ENCODE measurements at regions not wholly inside any gene's neighbourhood (a gene's known extent, or its start where the extent isn't known, plus 50 kb on each side); places are given as distances from the start of the nearest gene placed in this dataset.
"Not testable (repeated sequence)": the region's sequence is repeated elsewhere in the genome, so short reads cannot be mapped to it uniquely, and the experiment has no call there.

DNA sequence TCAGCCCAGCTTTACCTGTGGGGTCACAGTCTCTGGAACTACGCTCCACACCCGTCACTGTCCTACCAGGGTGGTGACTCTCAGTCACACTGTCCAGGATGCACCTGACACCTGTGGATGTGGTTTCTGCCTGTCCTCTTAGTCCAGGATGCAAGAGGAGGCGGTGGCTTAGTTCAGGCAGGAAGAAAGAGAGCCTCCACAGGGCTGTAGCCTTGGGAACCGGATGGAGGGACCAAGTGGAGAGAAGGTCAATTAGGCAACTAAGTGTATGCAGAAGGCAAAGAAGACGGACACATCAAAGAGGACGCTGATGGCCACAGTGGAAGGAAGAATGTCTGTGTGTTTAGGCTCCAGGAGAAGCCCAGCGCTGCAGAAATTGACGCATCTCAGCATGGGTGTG is 153.9 kb upstream of the IRF2BP2 start:
- DNase-seq (ENCODE audit: low spot score) = no peak

DNA sequence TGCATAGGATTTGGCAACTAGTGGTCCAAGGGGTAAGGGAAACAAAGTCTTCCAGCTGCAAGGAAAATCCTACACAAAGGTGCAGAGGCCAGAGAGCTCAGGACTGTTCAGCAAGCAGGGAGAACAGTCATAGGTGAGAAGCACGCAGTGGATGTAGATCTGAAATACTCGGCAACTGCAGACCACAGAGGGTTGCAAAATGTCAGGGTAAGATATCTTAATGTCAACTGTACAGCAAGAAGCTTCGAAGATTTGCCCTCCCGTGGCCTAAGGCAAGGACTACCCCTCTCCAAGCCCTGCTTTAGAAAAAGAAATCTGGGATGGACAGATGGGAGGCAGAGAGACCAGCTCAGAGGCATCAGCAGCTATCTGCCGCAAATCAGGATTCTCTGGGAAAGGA is 153.4 kb upstream of the IRF2BP2 start:
- DNase-seq (ENCODE audit: low spot score) = no peak

DNA sequence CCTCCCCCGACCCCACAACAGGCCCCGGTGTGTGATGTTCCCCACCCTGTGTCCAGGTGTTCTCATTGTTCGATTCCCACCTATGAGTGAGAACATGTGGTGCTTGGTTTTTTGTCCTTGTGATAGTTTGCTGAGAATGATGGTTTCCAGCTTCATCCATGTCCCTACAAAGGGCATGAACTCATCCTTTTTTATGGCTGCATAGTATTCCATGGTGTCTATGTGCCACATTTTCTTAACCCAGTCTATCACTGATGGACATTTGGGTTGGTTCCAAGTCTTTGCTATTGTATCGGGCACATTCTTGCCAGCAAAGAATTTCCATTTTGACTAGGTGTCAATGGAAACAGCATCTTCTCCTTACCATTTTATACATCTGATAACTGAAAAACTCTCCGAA is 152.1 kb upstream of the IRF2BP2 start:
- not testable (repeated sequence) for DNase-seq (ENCODE audit: low spot score)

DNA sequence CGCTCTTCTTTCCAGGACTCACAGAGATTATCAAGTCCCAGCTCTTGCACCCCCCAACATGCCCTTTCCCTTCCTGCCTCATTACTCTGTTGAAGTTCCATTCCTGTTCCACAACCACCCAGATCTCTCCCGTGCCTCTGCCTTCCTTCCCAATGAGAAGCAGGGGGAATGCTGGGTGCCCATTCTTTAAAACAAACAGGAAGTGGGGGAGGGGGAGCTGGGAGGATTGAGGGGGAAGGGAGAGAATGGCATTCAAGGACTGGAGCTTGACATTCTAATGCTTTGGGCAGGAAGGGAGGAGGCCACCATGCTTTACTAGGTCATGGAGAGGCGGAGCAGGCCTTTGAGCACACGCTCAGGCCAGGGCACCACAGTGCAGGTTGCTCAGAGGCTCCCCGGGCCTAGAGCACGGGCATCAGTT is 150.3 kb upstream of the IRF2BP2 start:
- no peak for DNase-seq (ENCODE audit: low spot score)

DNA sequence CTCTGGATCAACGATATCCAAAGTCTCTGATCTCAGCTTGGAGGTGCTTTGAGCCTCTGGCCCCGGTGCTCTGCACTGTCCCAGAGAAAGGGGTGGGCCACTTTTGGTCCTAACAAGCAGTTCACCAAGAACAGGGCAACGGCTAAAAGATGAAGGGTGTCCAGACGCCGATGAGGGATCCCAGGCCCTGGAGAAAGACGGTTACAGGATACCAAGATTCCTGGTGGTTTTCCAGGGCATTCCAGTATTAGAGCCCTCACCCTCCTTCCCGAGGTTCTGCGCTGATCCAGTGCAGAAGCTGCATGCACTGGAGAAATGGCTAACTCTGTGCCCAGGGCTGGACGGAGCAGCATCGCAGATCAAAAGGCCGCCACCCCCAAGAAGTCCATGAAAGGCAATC is 149.9 kb upstream of the IRF2BP2 start:
- DNase-seq (ENCODE audit: low spot score) = no peak

DNA sequence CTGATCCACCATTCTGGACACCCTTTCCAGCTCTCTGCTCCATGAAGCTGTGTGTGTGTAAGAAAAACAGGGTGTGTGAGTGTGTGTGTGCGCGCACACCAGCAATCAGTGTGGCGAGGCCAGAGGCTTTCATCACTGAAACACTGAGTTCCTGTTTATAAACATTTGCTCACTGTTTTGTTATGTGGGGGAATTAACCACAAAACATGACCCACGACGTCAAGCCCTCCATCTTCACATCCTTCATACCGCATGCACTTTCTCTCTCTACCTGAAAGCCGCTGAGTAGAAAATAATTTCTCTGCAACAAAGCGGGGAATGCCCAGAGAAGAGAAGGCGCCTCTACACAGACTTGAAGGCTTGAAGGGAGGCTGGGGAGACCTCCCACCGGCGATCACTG is 148.9 kb upstream of the IRF2BP2 start:
- DNase-seq (ENCODE audit: low spot score) = peak; percentile 89

DNA sequence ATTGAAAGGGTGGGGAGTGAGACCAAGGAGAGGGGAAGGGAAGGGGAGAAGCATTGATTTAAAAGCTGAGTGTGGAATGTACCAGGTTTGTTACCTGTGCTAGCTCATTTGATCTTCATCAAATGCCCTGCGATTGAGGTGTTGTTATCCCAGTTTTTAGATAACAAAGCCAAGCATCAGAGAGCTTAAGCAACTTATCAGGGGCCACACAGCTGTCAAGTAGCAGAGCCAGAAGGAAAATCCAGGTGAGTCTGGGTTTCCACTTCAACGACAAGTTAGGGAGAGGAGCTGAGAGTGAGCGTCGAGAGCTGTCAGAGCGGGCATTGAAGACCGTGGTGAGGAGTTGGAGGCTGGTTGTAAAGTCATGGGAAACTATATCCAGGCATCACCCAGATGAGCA is 146.9 kb upstream of the IRF2BP2 start:
- DNase-seq (ENCODE audit: low spot score) = no peak

DNA sequence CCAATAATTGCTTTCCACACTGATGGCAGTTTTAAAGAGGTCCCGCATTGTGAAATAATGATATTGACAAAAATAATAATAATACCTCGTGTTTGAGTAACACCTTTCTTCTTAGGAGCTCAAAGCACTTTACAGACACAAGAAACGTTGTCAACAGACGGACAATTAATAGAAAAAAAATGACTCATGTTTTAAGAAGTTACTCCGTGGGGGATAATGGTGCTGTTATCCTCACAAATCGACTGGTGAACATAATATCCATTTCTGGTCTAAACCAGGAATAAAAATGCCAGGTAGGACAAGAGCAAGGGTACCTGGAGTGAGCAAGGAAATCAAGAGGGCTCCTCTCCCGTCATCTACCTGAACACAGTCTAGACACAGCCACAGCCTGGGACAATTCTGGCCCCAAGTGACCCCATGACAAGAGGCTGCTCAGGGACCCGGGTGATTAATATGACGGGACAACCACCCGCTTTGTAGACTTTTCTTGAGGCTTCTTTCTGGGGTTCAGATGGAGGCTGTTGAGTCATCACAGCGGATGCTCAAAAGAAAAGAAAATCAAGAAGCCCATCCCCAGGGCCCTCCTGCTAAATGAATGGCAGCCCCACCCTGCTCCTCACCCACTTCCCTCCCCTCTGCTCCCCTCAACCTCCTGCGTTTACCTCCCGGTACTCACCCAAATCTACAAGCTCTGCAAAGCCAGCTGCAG is 146.2 kb upstream of the IRF2BP2 start:
- no peak for DNase-seq (ENCODE audit: low spot score)

DNA sequence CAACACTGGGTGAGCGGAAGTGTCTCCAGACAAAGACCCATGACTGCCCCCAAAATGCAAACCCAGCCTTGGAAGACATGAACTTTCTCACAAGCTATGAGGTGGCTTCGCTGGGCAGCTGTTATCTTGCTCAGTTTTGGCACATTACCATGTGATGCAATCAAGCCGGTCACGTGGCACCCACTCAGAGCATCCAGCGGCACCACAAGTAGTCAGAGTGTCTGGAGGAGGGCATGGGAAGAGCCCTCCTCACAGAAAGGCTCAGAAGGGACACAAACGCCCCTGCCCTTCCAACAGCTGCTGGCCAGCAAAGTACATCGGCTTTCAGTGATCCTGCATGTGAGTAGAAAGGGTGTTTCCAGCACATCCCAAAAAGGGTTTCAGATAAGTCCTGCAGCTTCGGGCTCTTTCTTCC is 145.5 kb upstream of the IRF2BP2 start:
- DNase-seq (ENCODE audit: low spot score) = peak; percentile 82

DNA sequence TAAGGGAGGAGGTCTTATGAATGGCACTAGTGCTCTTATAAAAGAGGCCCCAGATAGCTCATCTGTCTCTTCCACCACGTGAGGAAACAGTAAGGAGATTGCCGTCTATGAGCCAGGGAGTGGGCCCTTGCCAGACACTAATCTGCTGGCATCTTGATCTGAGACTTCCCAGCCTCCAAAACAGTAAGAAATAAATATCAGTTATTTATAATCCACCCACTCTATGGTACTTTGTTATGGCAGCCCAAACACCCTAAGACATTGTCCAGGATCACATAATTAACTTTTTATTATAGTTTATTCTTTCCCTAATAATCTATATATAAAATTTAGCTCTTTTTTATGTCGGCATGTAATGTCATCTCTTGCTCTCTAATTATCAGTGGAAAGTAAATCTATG is 144.0 kb upstream of the IRF2BP2 start:
- DNase-seq (ENCODE audit: low spot score) = no peak

DNA sequence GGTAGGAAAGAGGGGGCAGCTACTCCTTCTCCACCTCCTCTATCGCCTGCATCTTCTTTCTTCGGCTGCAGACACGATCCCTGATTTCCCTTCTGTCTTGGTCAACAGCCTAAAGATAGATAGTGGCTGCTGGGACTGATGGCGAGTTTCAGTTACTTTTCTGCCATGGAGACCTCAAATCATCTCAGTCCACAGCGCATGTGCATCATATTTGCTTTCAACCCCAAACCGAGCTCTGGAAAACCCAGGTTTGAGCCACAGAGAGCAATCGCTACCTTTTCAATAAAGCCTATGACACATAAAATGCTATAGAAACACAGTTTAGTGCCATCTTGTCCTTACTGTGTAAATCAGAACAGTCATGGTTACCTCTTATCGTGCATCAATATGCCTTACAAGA is 142.9 kb upstream of the IRF2BP2 start:
- DNase-seq (ENCODE audit: low spot score) = no peak

DNA sequence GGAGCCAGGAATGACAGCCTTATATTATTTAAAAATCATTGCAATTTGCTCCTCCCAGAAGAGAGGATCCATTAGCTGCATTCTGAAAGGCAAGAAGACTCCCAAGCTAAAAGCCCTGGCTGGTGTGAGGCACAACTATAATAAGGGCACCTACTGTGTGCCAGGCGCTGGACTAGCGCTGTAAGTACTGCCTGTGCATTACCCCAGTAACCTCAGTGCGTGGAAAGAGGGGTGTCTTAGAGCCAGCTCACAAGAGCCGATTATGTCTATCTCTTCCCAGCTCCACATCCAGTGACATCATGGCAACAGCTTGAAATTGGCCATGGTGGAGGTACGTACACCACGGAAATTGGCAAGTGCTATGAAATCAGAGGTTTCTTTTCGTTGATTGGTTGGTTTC is 141.7 kb upstream of the IRF2BP2 start:
- no peak for DNase-seq (ENCODE audit: low spot score)

DNA sequence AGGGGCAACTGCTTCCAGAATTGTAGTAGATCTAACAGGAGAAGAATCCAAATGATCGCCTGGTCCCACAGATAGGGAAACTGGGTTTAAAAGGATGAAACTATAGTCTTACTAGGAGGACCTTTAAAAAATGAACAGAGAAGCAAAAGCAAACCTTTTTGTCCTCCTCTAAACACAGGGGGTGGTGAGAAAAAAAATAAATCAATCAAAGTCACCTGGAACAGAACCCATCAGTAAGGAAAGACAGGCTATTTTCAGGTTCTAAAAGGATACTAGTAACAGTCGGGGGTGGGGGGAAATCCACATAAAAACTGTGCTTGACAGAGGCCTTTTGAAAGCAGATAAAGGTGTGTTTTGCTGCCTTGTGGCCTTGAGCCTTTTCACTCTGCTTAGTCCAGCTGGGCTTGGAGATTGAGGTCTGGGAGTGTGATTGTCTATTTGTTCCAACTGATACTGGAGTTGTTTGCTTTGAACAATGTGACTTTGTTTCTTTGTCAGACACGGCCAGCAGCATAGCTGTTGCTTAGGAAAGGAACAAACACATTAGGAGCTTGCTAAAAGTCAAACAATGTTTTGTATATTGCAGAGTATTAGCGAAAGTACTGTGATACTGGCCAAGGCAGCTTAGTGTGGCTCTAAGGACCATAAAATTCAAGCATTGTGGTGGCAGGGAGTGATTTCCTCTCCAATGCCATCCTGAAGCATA is 141.1 kb upstream of the IRF2BP2 start:
- no peak for DNase-seq (ENCODE audit: low spot score)

DNA sequence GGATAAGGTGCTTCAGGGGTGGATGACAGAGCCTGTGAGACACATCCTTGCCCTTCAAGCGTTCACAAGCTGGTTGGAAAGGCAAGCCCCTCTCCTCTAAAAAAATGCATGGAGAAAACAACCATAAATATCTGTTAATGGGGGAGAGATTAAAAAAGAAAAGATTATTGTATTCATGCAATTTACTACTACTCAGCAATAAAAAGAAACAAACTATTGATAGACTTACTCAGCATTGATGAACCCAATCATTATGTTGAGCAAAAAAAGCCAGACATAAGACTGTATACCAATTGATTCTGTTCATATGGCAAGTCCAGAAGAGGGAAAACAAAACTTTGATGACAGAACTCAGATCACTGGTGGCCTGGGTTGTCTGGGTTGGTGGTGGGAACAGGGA is 138.7 kb upstream of the IRF2BP2 start:
- DNase-seq (ENCODE audit: low spot score) = no peak

DNA sequence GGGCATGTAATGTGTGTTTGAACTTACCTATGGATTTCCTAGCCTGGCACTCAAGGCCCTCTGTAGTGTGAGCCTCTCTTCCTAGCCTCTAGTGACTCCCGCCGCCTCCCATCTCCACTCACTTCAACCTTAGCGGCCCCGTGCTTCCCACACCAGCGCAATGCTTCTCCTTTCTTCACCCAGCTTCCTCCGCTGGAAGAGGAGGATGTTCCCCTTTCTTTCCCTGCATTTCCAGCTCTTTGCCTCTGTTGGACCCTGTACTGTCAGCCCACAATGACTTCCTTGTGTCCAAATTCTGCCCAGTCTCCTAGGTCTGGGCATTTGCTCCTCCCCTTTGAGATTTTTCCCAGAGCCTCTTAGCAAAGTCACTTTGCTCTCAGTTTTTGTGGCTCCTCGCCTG is 138.1 kb upstream of the IRF2BP2 start:
- no peak for DNase-seq (ENCODE audit: low spot score)

DNA sequence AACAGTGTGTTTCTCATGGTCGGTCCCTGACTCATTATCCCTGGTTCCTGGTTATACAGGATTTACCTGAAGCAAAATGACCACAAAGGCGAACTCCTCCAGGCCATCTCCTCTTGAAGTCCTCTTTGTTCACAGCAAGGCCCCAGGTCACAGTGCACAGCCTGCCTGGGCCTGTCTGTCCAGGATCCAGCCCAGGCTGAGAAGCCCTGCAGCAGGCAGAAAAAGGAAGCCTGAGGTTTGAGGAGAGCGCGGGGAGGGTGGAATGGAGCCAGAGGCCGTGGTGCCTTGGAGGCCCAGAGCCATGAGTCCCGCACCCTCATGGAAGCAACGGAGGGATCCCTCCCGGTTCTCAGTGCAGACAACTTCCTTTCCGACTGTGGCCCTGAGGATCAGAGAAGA is 136.8 kb upstream of the IRF2BP2 start:
- DNase-seq (ENCODE audit: low spot score) = no peak

DNA sequence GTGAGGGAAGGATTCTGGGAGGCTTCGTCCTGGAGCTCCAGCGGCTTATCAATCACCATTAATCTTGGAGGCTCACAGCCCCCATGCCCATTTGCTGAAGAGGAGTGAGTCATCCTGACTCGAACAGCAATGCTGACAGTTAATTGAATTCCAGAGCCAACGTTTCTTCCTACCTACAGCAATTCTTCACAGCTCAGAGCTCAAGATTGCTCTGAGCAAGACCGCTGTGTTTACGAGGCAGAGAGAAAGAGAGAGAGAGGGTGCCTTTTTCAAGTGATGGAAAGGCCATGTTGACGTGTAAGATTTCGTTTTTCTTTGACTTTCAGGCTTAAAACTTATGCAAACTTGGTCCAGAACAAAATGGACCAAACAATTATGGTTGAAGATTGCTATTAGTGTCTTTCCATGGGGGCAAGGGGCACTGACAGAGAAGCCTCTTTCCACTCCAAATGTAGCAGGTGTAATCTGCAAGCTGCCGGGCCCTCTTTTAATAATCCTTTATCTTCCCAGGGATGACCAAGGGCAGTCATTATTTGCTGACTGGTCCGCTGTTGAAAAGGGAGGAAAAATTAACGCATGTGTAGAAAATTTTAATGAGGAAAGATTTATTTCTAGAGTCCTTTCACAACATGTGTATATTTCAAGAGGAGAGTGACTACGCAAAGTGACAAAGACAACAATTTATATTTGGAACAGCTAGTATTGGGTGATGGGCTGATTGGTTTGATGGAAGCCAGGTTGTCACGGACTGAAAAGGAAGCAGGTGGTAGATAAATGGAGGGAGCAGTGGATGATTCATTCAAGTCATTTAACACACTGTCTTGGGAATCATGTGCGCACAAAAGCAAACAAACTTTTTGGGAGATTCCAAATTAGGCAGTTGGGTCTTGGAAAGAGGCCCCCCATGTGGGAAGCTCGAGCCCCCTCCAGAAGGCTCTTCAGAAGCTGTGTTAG is 136.1 kb upstream of the IRF2BP2 start:
- no peak for DNase-seq (ENCODE audit: low spot score)

DNA sequence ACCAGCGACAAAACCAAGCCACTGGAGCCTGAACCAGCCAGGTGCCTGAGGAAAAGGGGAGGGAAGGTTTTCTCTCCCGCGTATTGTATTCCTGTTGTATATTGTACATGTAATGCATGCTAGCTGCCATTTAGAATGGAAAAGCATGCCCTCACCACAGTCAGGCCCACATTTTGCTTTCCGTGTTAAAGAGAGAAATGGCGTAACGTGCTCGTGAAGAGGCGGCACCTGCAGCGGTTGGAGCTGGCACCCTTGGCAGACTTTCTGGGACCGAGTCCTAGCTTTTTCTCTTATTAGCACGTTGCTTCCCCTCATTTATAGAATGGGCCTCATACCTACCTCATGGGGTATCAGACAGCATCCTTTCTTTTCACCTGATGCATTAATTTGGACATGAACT is 135.3 kb upstream of the IRF2BP2 start:
- no peak for DNase-seq (ENCODE audit: low spot score)

DNA sequence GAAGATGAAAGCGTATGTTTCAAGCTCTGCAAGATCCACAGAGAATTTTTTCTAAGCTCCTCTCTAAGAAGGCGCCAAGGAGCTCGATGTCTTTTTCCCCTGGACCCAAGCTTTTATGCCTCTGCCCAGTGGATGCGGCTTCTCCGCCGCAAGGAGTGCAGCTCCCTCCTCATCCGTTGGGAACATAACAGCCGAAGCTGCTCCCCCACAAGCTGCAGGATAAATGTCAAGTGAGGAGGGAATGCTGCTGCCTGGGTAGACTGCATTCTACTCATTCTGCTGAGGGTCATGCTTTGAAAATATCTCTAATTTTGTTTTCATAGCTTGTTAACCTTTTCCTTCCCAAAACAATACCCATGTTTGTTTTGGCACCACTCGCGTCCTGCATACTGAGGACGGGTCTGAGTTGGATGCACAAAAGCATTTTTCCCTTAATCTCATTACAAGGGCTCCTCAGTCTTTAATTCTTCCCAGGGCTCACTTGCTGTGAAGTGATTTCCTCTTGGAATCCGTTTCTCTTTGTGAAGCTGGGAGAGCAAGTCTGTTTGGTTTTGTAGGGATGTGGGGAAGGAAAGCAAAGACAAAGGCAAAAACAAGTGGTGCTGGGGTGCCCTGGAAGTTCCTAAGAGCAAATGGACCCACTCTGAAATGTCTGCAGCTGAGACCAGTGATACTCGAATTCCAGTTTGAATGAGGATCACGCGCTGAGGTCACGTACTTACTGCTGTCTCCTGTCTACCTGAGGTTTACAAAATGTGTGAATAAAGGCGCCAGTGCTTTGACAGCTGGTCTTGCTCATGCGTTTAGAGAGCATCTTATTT is 134.0 kb upstream of the IRF2BP2 start:
- no peak for DNase-seq (ENCODE audit: low spot score)

DNA sequence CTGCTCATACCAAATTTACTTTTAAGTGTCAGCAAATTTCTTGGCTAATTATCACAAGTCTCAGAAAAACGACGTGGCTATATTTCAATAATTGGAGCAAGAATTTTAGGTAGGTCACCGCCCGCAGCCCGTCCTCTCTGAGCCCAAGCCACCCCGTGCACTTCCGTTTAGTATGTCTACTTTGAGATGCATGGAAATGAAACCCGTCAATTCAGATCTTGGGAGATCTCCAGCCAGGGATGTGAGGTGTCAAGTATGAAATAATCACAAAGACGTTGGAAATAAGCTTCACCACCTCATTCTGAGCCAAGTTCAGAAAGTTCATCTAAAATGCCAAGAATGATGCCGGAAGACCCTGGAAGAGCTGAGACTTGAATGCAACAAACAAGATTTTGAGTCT is 132.6 kb upstream of the IRF2BP2 start:
- DNase-seq (ENCODE audit: low spot score) = no peak

DNA sequence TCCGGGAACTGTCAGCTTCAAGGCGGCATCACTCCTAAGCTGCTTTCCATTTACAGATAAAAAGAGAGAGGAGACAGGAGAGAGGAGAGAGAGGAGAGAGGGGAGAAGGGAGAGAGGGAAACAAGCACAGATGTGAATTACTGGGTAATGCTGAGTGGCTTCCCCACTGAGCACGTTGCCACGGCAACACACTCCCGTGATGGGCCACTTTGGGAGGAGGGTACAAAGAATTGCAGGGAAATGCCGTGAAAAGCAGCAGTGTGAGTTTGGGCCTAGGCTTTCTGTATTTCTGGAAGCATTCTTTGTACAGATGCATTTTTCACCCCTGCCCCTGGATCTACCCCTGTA is 128.0 kb upstream of the IRF2BP2 start:
- no peak for DNase-seq (ENCODE audit: low spot score)

DNA sequence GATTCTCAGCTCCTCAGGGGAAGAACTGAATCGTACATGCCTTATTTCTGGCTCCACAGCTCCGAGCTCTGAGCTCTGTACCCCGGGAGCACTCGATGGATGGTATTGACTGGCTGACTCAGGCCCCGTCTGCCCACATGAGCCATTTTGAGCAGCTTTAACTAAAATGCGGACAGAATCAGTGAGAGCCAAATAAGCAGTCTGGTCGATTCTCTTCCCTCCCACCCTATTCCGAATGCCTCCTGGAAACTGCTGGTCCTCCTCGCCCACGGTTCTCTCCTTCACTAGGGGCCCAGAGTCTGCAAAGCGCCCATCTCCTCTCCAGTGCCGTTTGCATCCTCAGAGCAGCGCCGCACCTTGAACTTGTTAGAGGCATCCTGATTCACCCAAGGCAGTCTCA is 125.9 kb upstream of the IRF2BP2 start:
- no peak for DNase-seq (ENCODE audit: low spot score)

Data from H4 (cell line).